Muscle of leg (tissue), 3 donors: ENCODE measurements at regions not wholly inside any gene's neighbourhood (a gene's known extent, or its start where the extent isn't known, plus 50 kb on each side); places are given as distances from the start of the nearest gene placed in this dataset.

ENCODE experiments used
- DNase-seq: peaks from one replicate; pipeline ENCODE4 v3.0.0; 2013
- H3K27ac ChIP-seq: one replicate; pipeline ENCODE4 v1.5.1; 2013; ENCODE audit warnings: mild to moderate bottlenecking, low read length, control low read depth
- H3K27me3 ChIP-seq: one replicate; pipeline ENCODE4 v1.6.1; 2013; ENCODE audit warnings: low read length; ENCODE audit not compliant: control insufficient read depth, insufficient read depth
- H3K36me3 ChIP-seq: one replicate; pipeline ENCODE4 v1.6.1; 2013; ENCODE audit warnings: low read length; ENCODE audit not compliant: control insufficient read depth, insufficient read depth
- H3K4me1 ChIP-seq: one replicate; pipeline ENCODE4 v1.6.1; 2013; ENCODE audit warnings: low read length; ENCODE audit not compliant: control insufficient read depth, insufficient read depth
- H3K4me3 ChIP-seq: one replicate; pipeline ENCODE4 v1.5.1; 2013; ENCODE audit warnings: low read length, control low read depth
- H3K9me3 ChIP-seq: replicated peaks from 2 replicates; pipeline ENCODE4 v1.6.1; 2013; ENCODE audit warnings: low read depth, low read length; ENCODE audit not compliant: control insufficient read depth
- WGBS: methylation state at CpG from one replicate; pipeline ENCODE4 v1.1.5; 2013; ENCODE audit warnings: missing lambda C conversion rate; ENCODE audit not compliant: insufficient coverage; 5-methylcytosine and 5-hydroxymethylcytosine counted together

DNA sequence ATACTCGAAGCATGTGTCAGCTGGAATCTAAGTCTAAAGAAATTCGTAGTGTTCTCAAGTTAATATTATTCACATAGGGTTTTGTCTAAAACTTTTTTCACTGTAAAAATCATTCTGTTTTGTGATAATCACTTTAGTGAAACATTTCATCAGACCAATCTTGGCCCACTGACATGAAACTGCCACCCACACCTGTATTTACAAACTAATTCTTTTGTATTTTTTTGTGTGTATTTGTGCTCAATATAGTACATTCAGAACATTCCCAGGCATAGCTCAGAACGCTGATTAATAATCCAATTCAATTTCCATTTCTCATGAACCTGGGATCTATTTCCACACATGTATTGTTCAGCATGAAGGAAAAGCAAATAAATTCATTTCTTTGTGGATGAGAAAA is 191.7 kb downstream of the RASSF9 start:
- Histone ChIP-seq H3K4me1 (no peaks in the 10 kb centered on the region), H3K27ac (no peak overlapping the region), H3K9me3 (no peaks in the 10 kb centered on the region), H3K36me3 (no peaks in the 10 kb centered on the region), H3K27me3 (no peaks in the 10 kb centered on the region), H3K4me3 (no peak overlapping the region)
- no peak for DNase-seq
- WGBS = no CpG with 5 or more reads among the region's 3 CpGs

DNA sequence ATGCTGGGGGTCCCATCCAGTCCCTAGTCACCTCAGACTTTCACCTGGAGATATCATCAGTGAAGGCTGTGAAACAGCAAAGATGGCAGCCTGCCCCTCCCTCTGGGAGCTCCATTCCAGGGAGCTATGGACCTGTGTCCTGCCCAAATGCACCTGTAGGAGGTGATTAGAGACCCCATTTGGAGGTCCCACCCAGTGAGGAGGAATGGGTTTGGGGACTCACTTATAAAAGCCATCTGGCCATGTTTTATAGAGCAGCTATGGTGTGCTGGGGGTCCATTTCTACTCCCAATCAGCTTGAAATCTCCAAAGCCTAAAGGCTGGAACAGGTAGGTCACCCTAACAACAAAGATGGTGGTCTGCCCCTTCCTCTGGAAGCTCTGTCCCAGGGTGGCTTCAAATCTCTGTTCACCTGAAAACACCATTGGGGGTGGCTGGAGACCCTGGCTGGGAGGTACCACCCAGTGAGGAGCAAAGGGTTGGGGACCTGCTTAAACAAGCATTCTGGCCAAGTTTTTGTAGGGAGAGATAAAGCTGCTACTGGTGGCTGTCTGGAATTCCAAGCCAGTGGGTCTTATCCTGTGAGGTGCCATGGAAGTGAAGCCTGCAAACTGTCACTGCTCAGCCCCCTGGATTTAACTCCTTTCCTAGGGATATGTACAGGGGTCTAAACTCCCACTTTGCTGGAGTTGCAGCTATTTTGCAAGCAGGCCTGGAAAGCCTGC is 182.3 kb downstream of the RASSF9 start:
- DNase-seq = no peak
- no peak overlapping the region for H3K27ac ChIP-seq
- H3K4me1 ChIP-seq = no peaks in the 10 kb centered on the region
- H3K27me3 ChIP-seq = no peaks in the 10 kb centered on the region
- H3K4me3 ChIP-seq = no peak overlapping the region
- H3K9me3 ChIP-seq = peaks cover 12% of the 10 kb centered on the region
- H3K36me3 ChIP-seq = no peaks in the 10 kb centered on the region

DNA sequence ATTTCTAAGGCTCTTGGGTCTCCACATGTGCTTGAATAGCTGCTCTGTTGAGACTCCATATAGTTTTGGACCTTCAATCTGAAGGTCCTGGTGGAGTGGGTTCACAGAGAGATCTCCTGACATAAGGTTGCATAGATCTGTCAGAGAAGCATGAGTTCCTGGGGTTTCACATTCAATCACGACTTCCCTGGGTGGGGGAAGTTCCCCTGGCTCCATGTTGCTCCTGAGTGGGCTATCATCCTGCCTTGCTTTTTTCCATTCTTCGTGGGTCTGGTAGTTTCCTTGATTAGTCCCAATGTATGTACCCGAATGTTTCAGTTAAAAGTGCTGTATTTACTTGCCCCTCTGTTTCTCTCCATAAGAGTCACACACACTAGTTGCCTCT is 181.8 kb downstream of the RASSF9 start:
- no peak overlapping the region for H3K4me3 ChIP-seq
- DNase-seq = no peak
- H3K36me3 ChIP-seq = no peaks in the 10 kb centered on the region
- peaks cover 12% of the 10 kb centered on the region for H3K9me3 ChIP-seq
- no peaks in the 10 kb centered on the region for H3K4me1 ChIP-seq
- H3K27ac ChIP-seq = no peak overlapping the region
- no peaks in the 10 kb centered on the region for H3K27me3 ChIP-seq
- no CpG with 5 or more reads among the region's 3 CpGs for WGBS

DNA sequence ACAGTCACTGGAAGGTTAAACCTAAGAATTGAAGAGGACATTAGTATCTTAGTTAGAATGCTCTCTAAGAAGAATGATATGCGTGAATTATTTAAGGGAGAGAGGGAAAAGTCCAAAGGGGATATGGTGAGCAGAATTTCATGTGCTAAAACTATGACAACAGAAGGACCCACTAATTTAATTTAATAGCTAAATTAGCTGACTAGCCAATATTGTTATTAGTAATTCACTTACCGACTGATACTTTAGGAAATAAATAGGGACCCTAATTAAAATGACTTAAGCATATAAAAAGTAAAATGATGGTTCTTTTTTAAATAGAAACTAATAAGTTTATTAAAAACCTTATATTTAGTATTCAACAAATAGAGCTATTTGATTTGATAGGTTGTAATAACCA is 179.6 kb downstream of the RASSF9 start:
- H3K4me3 ChIP-seq = no peak overlapping the region
- no CpG with 5 or more reads among the region's 2 CpGs for WGBS
- H3K36me3 ChIP-seq = no peaks in the 10 kb centered on the region
- peaks cover 18% of the 10 kb centered on the region for H3K9me3 ChIP-seq
- no peaks in the 10 kb centered on the region for H3K4me1 ChIP-seq
- H3K27ac ChIP-seq = no peak overlapping the region
- no peak for DNase-seq
- no peaks in the 10 kb centered on the region for H3K27me3 ChIP-seq

DNA sequence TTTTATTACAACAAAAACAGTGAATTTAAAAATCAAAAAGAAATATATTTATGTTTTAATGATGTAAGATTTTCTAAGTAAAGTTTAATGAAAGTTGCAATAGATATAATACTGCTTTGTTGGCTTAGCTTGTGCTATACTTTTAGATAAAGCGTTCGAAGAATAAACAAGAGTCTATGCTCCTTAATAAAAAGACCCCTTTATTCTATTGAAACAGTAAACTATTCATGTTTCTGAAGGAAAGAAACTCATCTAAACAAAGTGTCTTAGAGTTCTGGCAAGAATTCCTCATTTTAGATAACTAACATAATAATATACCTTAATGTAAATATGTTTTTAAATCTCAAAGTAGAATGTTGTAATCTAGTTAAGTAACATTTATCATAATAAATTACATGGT is 179.0 kb downstream of the RASSF9 start:
- peaks cover 18% of the 10 kb centered on the region for H3K9me3 ChIP-seq
- DNase-seq = no peak
- no peaks in the 10 kb centered on the region for H3K36me3 ChIP-seq
- H3K4me1 ChIP-seq = no peaks in the 10 kb centered on the region
- H3K27me3 ChIP-seq = no peaks in the 10 kb centered on the region
- H3K27ac ChIP-seq = no peak overlapping the region
- no peak overlapping the region for H3K4me3 ChIP-seq
- no CpG with 5 or more reads among the region's 2 CpGs for WGBS

DNA sequence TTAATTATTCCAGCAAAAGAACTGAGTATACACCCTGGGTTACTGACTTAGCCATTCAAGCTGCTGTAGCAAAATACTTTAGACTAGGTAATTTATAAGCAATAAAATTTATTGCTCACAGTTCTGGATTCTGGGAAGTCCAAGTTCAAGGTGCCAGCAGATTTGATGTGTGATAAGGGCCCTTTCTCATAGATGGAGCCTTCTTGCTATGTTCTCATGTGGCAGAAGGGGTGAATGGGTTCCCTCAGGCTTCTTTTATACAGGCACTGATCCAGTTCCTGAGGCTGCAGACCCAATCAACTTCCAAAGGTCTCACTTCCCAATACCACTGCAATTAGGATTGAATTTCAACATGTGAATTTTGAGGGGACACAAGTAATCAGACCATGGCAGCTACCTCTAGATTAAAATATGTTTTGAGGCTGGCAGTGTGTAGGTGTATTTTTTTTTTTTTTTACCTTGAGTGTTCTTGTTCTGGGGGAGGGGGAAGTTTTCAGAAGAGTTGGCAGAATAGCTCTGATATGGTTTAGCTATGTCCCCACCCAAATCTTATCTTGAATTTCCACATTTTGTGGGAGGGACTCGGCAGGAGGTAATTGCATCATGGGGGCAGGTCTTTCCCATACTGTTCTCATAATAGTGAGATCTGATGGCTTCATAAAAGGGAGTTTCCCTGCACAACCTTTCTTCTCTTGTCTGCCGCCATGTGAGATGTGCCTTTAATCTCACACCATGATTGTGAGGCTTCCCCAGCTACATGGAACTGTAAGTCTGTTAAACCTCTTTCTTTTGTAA is 178.2 kb downstream of the RASSF9 start:
- DNase-seq = no peak
- Histone ChIP-seq H3K4me1 (no peaks in the 10 kb centered on the region), H3K4me3 (no peak overlapping the region), H3K36me3 (no peaks in the 10 kb centered on the region), H3K9me3 (peaks cover 14% of the 10 kb centered on the region), H3K27me3 (no peaks in the 10 kb centered on the region), H3K27ac (no peak overlapping the region)
- WGBS = no CpG with 5 or more reads among the region's 2 CpGs

DNA sequence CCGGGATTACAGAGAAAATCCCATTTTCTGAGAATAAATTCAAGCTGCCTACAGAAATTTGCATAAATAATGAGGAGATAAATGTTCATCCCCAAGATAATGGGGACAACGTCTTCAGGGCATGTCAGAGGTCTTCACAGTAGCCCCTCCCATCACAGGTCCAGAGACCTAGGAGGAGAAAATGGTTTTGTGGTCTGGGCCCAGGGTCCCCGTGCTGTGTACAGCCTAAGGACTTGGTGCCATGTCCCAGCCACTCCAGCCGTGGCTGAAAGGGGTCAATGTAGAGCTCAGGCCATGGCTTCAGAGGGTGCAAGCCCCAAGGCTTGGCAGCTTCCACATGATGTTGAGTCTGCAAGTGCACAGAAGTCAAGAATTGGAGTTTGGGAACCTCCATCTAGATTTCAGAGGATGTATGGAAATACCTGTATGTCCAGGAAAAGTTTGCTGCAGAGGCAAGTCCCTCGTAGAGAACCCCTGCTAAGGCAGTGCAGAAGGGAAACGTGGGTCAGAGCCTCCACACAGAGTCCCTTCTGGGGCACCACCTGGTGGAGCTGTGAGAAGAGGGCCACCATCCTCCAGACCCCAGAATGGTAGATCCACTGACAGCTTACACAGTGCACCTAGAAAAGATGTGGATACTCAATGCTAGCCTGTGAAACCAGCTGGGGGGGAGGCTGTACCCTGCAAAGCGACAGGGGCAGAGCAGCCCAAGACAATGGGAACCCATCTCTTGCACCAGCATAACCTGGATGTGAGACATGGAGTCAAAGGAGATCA is 176.3 kb downstream of the RASSF9 start:
- no peaks in the 10 kb centered on the region for H3K4me1 ChIP-seq
- no peaks in the 10 kb centered on the region for H3K27me3 ChIP-seq
- H3K4me3 ChIP-seq = no peak overlapping the region
- 89% methylated on average over 3 of the region's 7 CpGs for WGBS
- peaks cover 6% of the 10 kb centered on the region for H3K9me3 ChIP-seq
- no peaks in the 10 kb centered on the region for H3K36me3 ChIP-seq
- no peak for DNase-seq
- H3K27ac ChIP-seq = no peak overlapping the region

DNA sequence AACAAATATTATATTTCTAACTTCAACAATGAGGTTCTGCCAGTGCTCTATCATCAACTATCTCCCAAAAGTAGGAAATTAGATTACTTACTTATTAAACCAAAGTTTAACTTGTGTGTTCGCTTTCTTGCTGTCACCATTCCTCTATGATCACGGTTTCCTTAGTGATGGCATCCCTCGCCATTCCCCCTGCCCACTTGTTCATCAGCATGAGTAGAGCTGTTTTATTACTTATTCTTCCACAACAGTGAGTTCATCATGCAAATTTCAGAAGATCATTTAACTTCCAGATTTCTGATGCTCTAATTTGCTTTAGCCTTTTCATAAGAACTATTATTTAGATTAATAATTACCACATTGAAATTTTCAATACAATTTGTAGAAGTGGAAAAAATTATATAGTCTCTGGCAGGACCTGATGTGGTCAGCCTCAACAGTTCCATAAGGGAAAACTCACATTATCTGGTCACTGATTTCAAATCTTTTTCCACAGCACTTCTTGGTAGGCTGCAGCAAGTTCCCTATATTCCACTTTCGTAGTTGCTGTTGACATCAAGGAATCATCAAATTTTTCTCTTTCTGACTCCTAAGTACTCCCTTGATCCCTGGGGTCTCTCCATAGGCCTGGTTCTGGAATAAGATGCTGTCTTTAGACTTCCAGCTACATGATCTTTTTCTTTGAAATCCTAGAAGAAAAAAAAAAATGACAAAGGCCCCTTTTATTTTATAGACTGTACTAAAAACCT is 174.6 kb downstream of the RASSF9 start:
- Histone ChIP-seq H3K9me3 (peaks cover 6% of the 10 kb centered on the region), H3K4me3 (no peak overlapping the region), H3K27me3 (no peaks in the 10 kb centered on the region), H3K27ac (no peak overlapping the region), H3K36me3 (no peaks in the 10 kb centered on the region), H3K4me1 (no peaks in the 10 kb centered on the region)
- DNase-seq = no peak
- 89% methylated on average over 3 of the region's 4 CpGs for WGBS

DNA sequence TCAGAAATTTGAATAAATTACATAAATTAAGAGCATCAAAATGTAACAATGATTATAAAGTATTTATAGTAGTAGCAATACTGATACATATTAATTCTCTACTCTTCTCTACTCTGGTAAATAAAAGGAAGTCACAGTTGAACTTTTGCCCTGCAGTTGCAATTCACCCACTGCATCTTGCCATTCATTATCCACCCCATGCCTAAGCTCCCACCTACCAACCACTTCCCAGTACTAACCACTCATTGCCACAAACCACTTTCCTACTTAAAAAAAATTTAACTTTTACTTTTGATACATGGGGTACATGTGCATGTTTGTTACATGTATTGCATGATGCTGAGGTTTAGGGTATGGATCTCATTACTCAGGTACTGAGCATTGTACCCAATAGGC is 174.0 kb downstream of the RASSF9 start:
- H3K27ac ChIP-seq = no peak overlapping the region
- H3K27me3 ChIP-seq = no peaks in the 10 kb centered on the region
- H3K4me1 ChIP-seq = no peaks in the 10 kb centered on the region
- H3K9me3 ChIP-seq = peaks cover 6% of the 10 kb centered on the region
- no peak overlapping the region for H3K4me3 ChIP-seq
- no peaks in the 10 kb centered on the region for H3K36me3 ChIP-seq
- DNase-seq = no peak

DNA sequence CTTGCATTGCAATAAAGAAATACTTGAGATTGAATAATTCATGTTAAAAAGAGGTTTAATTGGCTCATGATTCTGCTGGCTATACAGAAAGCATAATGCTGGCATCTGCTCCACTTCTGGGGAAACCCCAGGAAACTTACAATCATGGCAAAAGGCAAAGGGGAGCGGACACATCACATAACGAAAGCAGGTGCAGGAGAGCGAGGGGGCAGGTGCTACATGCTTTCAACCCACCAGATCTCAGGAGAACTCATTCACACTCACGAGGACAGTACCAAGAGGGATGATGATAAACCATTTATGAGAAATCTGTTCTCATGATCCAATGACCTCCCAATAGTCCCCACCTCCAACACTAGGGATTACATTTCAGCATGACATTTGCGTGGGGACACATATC is 172.6 kb downstream of the RASSF9 start:
- Histone ChIP-seq H3K27ac (no peak overlapping the region), H3K4me3 (no peak overlapping the region), H3K27me3 (no peaks in the 10 kb centered on the region), H3K4me1 (no peaks in the 10 kb centered on the region), H3K9me3 (peaks cover 6% of the 10 kb centered on the region), H3K36me3 (no peaks in the 10 kb centered on the region)
- DNase-seq = no peak
- WGBS = 100% methylated on average over 1 of the region's 5 CpGs
